Heart left ventricle (tissue), 16 donors: ENCODE measurements at regions not wholly inside any gene's neighbourhood (a gene's known extent, or its start where the extent isn't known, plus 50 kb on each side); places are given as distances from the start of the nearest gene placed in this dataset.

Experiments
- ATAC-seq, 4 donors: fragments of 200-7000 bp; cut with Tn5 transposase; one replicate each; pipeline ENCODE4 v1.9.1; 2020 to 2022; ENCODE audit warnings: moderate library complexity in 4 of 4, mild to moderate bottlenecking in 3 of 4, moderate number of reproducible peaks in 1 of 4
- DNase-seq, 5 donors: peaks; one replicate each; pipeline ENCODE4 v3.0.0-alpha.2; 2020
- H3K27ac ChIP-seq, 12 donors: fragments of 200-600 bp; sonication (generic) in 4 of 12; one replicate each; pipeline versions ENCODE4 v1.5.0 to v1.8.0; 2016 to 2022; ENCODE audit warnings: mild to moderate bottlenecking in 2 of 12
- H3K27me3 ChIP-seq, 9 donors: fragments of 200-600 bp; sonication (generic) in 2 of 9; one replicate each; pipeline versions ENCODE4 v1.5.1 to v1.8.0; 2016 to 2022; ENCODE audit warnings: mild to moderate bottlenecking in 3 of 9
- H3K36me3 ChIP-seq, 9 donors: fragments of 200-600 bp; sonication (generic) in 2 of 9; one replicate each; pipeline versions ENCODE4 v1.5.0 to v1.8.0; 2018 to 2022; ENCODE audit warnings: mild to moderate bottlenecking in 2 of 9
- H3K4me1 ChIP-seq, 12 donors: fragments of 200-600 bp; sonication (generic) in 4 of 12; one replicate each; pipeline versions ENCODE4 v1.5.0 to v1.8.0; 2016 to 2022; ENCODE audit warnings: mild to moderate bottlenecking in 3 of 12
- H3K4me3 ChIP-seq, 12 donors: fragments of 200-600 bp; sonication (generic) in 4 of 12; one replicate each; pipeline versions ENCODE4 v1.5.0 to v1.8.0; 2017 to 2022; ENCODE audit warnings: mild to moderate bottlenecking in 9 of 12, moderate library complexity in 4 of 12
- H3K9me3 ChIP-seq, 12 donors: fragments of 200-600 bp; sonication (generic) in 4 of 12; one replicate each; pipeline versions ENCODE4 v1.5.0 to v1.8.0; 2016 to 2022; ENCODE audit warnings: mild to moderate bottlenecking in 1 of 12
- CTCF ChIP-seq, 12 donors: fragments of 200-600 bp; sonication (generic) in 4 of 12; IDR thresholded peaks; one replicate each; pipeline versions ENCODE4 v1.5.0 to v1.8.0; 2018 to 2022; ENCODE audit warnings: antibody characterized with exemption in 12 of 12, mild to moderate bottlenecking in 5 of 12
- POLR2A ChIP-seq, 2 donors: fragments of 450-650 bp; IDR thresholded peaks; one replicate each; pipeline ENCODE4 v1.6.1; 2017; ENCODE audit warnings: antibody characterized with exemption in 2 of 2, mild to moderate bottlenecking in 2 of 2, moderate library complexity in 2 of 2
- WGBS, 4 donors: extraction: QIAGEN DNeasy Blood & Tissue Kit in 2 of 4; methylation state at CpG; one replicate each; pipeline versions ENCODE4 v1.1.5 to v1.1.7; 2013 to 2018; 5-methylcytosine and 5-hydroxymethylcytosine counted together
- intact Hi-C, 10 donors: fragments of 100-400 bp; cut with DNase I; formaldehyde crosslinking; loops; one replicate each; pipeline versions ENCODE4 v1.11.1 to v1.14.2; 2022
- donor health status: ischemic (EF 13 %, LVEDD 7.1; RV severe dilation, severe dysfunction).
- donor health status: healthy with polysubstance abuse.
- donor health status: DM: no; HTN: yes; CAD: no.
- donor health status: DM: no; HTN: no; CAD: no.
- donor health status: ischemic (EF 25% LVEDD 6.9; RV normal size, moderate dysfunction).
- donor health status: ischemic (EF 25% LVEDD 5.7; RV mildly dilated, moderate dysfunction).
- donor health status: healthy.
- donor health status: DM: yes; HTN: yes; CAD: no.
- donor health status: ischemic (EF 35%, LVEDD 5.7; RV mildly dilated, moderate dysfunction).
- donor health status: nonischemic (EF 11% LVEDD 7.7; RV severe dilation, severe dysfunction).
- donor health status: DM: yes; HTN: yes; CAD: no.
- donor health status: PGD.
- donor health status: ischemic (EF 29% LVEDD 5.4; RV normal size, mild dysfunction).
- donor health status: nonischemic (EF 23%, LVEDD 6.1; RV moderate dilation, normal function).

DNA sequence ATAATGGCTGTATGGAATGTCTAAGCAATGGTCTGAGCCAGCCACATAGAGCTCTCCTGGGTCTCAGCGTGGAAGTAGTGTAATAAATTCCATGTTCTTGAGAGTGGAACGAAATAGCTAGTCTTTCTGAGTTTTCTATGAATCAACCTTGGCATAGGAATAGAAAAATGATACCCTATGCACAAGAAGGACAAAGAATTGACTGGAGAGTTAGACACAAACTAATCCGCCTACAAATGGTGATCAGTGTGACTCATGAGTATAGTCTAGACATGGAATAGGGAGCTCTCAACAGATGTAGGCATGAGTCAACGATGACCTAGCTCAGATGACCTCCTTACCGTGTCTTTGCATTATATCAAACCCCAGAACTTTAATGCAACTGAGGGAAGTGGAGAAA, 256.8 kb upstream of the GRIN3A start:
- Histone ChIP-seq H3K36me3 (no peaks in the 10 kb centered on the region), H3K27me3 (no peaks in the 10 kb centered on the region), H3K27ac (no peak overlapping the region), H3K4me1 (no peaks in the 10 kb centered on the region), H3K4me3 (no peak overlapping the region), H3K9me3 (no peaks in the 10 kb centered on the region)
- no peak for ATAC-seq
- TF ChIP-seq POLR2A (IDR thresholded peaks at IDR 0.05): no peak
- TF ChIP-seq CTCF (IDR thresholded peaks at IDR 0.05): no peak
- 72 to 73% (median 72%) methylated on average over 5 of the region's 5 CpGs for WGBS, 4 donors
- DNase-seq: no peak
- intact Hi-C loops: no loop called here

- no peaks in the 10 kb centered on the region for H3K9me3 ChIP-seq
- ATAC-seq (no peak), DNase-seq (no peak)
- H3K27ac ChIP-seq: no peak overlapping the region
- H3K27me3 ChIP-seq: no peaks in the 10 kb centered on the region
- TF ChIP-seq POLR2A (IDR thresholded peaks at IDR 0.05): no peak
- no peak for TF ChIP-seq CTCF (IDR thresholded peaks at IDR 0.05)
- H3K4me3 ChIP-seq: no peak overlapping the region
- H3K4me1 ChIP-seq: no peaks in the 10 kb centered on the region
- intact Hi-C loops: no loop called here
- H3K36me3 ChIP-seq: no peaks in the 10 kb centered on the region
- WGBS, 4 donors: 64 to 82% (median 75%) methylated on average over 1 of the region's 1 CpG
Measured at GRCh38 chr9:101993771-101994170, 255.3 kb upstream of the GRIN3A start.

- intact Hi-C loops: no loop called here
- no peak for ATAC-seq
Measured at GRCh38 chr9:101991926-101992325, 253.5 kb upstream of the GRIN3A start.

DNA sequence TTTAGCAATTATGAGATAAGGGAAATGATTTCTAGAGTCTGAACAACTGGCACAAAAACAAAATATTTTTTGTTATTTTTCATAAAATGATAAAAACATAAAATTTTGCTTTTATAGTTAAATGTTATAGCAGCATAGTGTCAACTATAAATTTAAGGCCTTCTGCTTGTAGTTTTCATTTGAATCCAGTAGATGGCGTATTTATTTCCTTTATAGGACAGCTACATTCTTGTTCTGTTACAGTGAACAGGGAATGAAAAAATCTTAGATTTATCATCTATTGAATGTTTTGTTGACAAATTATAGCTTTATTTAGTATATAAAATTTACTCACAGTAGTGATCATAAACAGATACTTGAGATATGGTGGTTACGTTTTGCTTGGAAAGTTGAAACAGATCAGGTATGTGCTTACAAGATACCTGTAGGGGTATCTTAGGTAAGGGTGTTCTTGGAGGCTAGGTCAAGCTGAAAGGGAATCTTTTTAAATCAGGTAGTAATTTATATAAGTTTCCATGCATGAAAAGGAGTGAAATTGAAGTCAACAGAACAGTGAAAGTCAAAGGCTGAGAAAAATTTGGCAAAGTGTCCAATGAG, 239.3 kb upstream of the GRIN3A start:
- intact Hi-C loops: no loop called here
- Histone ChIP-seq H3K9me3 (no peaks in the 10 kb centered on the region), H3K4me3 (no peak overlapping the region), H3K4me1 (no peaks in the 10 kb centered on the region), H3K27me3 (no peaks in the 10 kb centered on the region), H3K27ac (no peak overlapping the region), H3K36me3 (no peaks in the 10 kb centered on the region)
- ATAC-seq: no peak
- TF ChIP-seq POLR2A (IDR thresholded peaks at IDR 0.05): no peak
- peak; percentile 41 to 66 (median 48) for TF ChIP-seq CTCF (IDR thresholded peaks at IDR 0.05)
- 2 to 5% (median 3%) methylated on average over 2 of the region's 2 CpGs for WGBS, 4 donors
- DNase-seq: no peak

More at GRCh38 chr9:101991926-101992325, 253.5 kb upstream of the GRIN3A start:
- DNase-seq: no peak
- Histone ChIP-seq H3K9me3 (no peaks in the 10 kb centered on the region), H3K4me3 (no peak overlapping the region), H3K27ac (no peak overlapping the region), H3K36me3 (no peaks in the 10 kb centered on the region), H3K4me1 (no peaks in the 10 kb centered on the region), H3K27me3 (no peaks in the 10 kb centered on the region)
- TF ChIP-seq CTCF (IDR thresholded peaks at IDR 0.05) (no peak), POLR2A (IDR thresholded peaks at IDR 0.05) (no peak)
